ENCODE measurements at regions not wholly inside any gene's neighbourhood (a gene's known extent, or its start where the extent isn't known, plus 50 kb on each side); places are given as distances from the start of the nearest gene placed in this dataset.

DNA sequence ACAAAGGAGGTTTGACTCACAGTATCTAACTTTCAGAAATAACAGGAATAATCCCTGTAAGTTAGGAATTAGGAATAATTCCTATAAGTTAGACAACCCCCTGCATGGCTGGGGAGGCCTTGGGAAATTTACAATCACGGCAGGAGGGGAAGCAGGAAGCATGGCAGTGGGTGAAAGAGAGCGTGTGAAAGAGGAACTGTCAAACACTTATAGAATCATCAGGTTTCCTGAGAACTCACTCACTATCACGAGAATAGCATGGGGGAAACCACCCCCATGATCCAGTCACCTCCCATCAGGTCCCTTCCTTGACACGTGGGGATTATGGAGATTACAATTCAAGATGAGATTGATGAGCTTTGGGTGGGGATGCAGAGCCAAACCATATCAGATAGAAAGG, 385.5 kb downstream of the IL20RB start:
- TF ChIP-seq POLR2AphosphoS5 (IDR thresholded peaks at IDR 0.05; ENCODE audit: low read depth, low read length) (no peak), TAF1 (IDR thresholded peaks at IDR 0.05; ENCODE audit: borderline replicate concordance, low read depth, low read length) (no peak), CTCF (IDR thresholded peaks at IDR 0.05) (no peak), EP300 (IDR thresholded peaks at IDR 0.05; ENCODE audit: borderline replicate concordance in 1 of 2, low read depth in 1 of 2, low read length in 1 of 2) (no peak)

Measured in SK-N-SH (cell line).